ENCODE measurements at regions not wholly inside any gene's neighbourhood (a gene's known extent, or its start where the extent isn't known, plus 50 kb on each side); places are given as distances from the start of the nearest gene placed in this dataset.
"Not testable (repeated sequence)": the region's sequence is repeated elsewhere in the genome, so short reads cannot be mapped to it uniquely, and the experiment has no call there.

DNA sequence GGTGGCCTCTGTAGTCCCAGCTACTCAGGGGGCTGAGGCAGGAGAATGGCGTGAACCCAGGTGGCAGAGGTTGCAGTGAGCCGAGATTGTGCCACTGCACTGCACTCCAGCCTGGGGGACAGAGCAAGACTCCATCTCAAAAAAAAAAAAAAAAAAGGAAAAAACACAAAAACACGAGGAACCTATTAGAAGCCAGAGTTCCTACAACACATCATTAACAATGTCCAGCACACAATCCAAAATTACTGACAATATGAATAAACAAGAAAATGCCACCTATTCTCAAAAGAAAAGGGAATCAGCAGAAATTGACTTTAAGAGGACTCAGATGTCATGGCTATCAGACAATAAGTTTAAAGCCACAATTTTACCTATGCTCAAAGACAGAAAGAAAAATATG, 57.3 kb upstream of the HS3ST3A1 start:
- POLR2A ChIA-PET, H3K4me1 Mint-ChIP-seq, H3K27ac Mint-ChIP-seq, DNase-seq, H3K4me3 Mint-ChIP-seq, ATAC-seq, H3K36me3 Mint-ChIP-seq: not testable (repeated sequence)
- Mint-ChIP-seq H3K9me3 (peaks cover 0 to 14% (median 2%) of the 10 kb centered on the region in 9 donors), H3K27me3 (peaks cover 4 to 31% (median 7%) of the 10 kb centered on the region in 5 donors)

DNA sequence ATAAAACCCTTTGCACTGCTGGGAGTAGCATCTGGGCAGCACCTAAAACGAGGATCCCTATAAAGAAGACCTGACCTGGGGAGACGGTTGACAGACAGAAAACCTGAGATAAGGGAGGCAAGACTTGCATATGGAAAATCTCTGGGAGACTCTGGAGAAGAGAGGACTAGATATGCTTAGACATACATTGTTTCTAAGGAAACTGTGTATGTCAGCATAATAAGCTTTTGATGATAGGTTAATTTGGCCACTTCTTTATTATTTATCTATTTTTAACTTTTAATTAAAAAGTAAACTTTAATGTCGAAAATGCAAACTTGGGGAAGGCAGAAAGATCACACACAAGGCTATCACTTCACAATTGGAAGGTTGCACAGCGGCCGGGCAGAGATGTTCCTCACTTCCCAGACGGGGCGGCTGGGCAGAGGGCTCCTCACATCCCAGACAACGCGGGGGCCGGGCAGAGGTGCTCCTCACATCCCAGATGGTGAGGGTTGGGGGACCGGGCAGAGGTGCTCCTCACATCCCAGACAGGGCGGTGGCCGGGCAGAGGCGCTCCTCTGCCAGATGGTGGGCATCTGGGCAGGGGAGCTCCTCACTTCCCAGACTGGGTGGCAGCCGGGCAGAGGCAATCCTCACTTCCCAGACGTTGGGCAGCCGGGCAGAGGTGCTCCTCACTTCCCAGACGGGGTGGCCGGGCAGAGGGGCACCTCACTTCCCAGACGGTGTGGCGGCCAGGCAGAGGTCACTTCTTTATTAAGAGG, 64.3 kb upstream of the HS3ST3A1 start:
- POLR2A ChIA-PET, result no interaction called here
- Mint-ChIP-seq H3K9me3 (peaks cover 11 to 35% (median 25%) of the 10 kb centered on the region in 9 donors), H3K36me3 (peaks cover 0 to 31% (median 15%) of the 10 kb centered on the region in 3 donors), H3K4me1 (no peaks in the 10 kb centered on the region), H3K27ac (peak overlapping the region in 1 of 10 donors; percentile 37), H3K27me3 (peaks cover 5 to 24% (median 11%) of the 10 kb centered on the region in 5 donors), H3K4me3 (no peak overlapping the region)
- DNase-seq (no peak), ATAC-seq (no peak)

DNA sequence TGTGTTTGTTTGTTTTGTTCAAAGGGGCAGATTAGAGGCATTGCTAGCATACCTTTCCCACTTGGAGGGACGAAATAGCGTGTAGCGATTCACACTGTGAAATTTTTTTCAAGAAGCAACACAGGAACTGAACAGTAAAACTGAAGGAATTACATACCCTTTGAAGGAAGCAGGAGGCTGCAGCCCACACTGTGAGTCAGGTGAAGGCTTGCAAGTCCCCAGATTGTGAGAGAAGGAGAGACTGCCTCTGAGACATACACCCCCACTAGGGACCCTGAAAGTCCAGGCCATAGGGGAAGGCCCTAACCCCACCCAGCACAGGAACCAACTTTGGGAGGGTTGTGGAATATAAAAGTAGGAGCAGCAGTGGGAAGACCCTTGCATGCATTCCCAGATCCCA, 69.6 kb upstream of the HS3ST3A1 start:
- no peaks in the 10 kb centered on the region for H3K4me1 Mint-ChIP-seq
- H3K27me3 Mint-ChIP-seq, result peaks cover 13 to 47% (median 16%) of the 10 kb centered on the region in 5 donors
- no peak for DNase-seq
- POLR2A ChIA-PET, result no interaction called here
- no peak overlapping the region for H3K4me3 Mint-ChIP-seq
- no peak for ATAC-seq
- peaks cover 0 to 26% (median 18%) of the 10 kb centered on the region in 3 donors for H3K36me3 Mint-ChIP-seq
- peaks cover 14 to 39% (median 25%) of the 10 kb centered on the region in 9 donors for H3K9me3 Mint-ChIP-seq
- H3K27ac Mint-ChIP-seq, result no peak overlapping the region

DNA sequence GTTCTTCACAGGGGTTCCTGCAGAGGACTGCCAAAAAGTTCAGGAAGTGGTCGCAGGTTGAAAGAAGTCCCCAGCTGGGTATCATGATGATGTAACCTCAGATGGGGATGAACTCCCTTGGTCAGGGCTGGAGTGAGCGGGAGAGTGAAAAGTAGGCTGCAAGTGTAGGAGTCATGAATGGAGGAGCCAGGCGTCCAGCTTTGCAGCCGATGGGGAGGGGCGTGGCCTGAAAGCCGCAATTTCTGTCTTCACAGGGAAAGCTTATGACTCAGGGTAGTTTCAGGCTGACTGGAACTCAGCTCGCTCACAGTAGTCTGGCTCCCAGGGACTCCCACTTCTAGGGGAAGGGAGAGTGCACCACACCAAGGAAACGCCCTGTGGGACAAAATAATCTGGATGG, 70.0 kb upstream of the HS3ST3A1 start:
- Mint-ChIP-seq H3K4me3 (no peak overlapping the region), H3K4me1 (no peaks in the 10 kb centered on the region)

DNA sequence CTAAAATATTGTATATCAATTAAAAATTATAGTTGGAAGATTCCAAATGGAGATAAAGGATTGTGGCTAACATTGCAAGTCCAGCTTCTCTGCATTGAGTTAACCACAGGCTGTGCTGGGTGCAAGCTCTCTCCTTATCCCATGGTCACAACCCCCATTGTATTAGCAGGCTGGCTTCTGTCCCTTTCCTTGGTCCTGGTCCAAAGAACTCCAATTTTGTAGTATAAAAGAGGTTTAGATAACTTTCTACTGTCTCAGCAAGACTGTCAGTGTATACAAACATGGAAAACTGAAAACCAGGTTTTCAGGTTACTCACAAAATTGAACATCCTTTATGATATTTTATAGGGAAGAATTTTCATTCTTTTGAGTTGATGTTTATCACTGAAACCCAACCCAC, 76.6 kb upstream of the HS3ST3A1 start:
- Mint-ChIP-seq H3K4me1 (no peaks in the 10 kb centered on the region), H3K36me3 (no peaks in the 10 kb centered on the region), H3K27me3 (peaks cover 1 to 13% (median 8%) of the 10 kb centered on the region in 5 donors), H3K4me3 (no peak overlapping the region), H3K27ac (no peak overlapping the region), H3K9me3 (peaks cover 0 to 4% (median 0%) of the 10 kb centered on the region in 9 donors)
- POLR2A ChIA-PET, result no interaction called here
- ATAC-seq (no peak), DNase-seq (no peak)

More for the DNA sequence above, 70.0 kb upstream of the HS3ST3A1 start:
- ATAC-seq (no peak), DNase-seq (no peak)
- H3K9me3 Mint-ChIP-seq, result peaks cover 14 to 39% (median 25%) of the 10 kb centered on the region in 9 donors
- no peak overlapping the region for H3K27ac Mint-ChIP-seq
- peaks cover 0 to 26% (median 18%) of the 10 kb centered on the region in 3 donors for H3K36me3 Mint-ChIP-seq
- POLR2A ChIA-PET, result no interaction called here
- H3K27me3 Mint-ChIP-seq, result peaks cover 13 to 47% (median 16%) of the 10 kb centered on the region in 5 donors

DNA sequence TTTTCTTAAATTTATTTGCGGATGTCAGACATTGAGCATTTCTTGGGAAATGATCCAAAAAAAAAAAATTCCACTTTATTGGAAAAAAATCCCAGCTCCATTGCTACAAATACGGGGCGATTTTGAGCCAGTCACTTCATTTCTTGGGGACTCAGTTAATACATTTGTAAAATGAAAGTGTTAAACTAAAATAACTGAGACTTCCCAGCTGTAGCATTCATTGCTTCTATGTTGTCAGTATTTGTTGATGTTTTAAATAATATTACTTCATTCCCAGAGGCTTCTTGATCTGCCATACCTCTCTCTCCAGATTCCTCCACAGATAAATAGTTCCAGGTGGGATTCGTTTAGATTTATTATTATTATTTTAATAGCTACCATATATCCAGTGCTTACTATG, 77.1 kb upstream of the HS3ST3A1 start:
- POLR2A ChIA-PET, result no interaction called here
- Mint-ChIP-seq H3K27me3 (peaks cover 1 to 10% (median 4%) of the 10 kb centered on the region in 5 donors), H3K9me3 (peaks cover 0 to 4% (median 0%) of the 10 kb centered on the region in 9 donors)

DNA sequence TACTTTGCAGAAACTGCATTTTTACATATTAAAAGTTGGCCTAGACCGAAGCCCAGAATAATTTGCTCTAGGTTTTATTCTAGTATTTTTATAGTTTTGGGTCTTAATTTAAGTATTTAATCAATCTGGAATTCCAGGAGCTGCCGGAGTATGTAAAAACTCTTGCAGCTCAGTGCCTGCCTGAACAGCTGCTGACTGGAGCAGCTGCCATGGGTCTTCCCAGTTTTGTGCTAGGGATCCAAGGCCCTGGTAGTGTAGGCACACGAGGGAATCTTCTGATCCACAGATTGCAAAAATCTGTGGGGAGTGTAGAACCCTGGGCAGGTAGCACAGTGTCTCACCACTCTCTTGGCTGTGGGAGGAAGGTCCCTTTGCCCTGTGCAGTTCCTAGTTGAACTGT, 87.0 kb upstream of the HS3ST3A1 start:
- H3K9me3 Mint-ChIP-seq, result peaks cover 0 to 26% (median 4%) of the 10 kb centered on the region in 9 donors
- POLR2A ChIA-PET, result no interaction called here
- H3K36me3 Mint-ChIP-seq, result peaks cover 0 to 5% (median 0%) of the 10 kb centered on the region in 3 donors
- ATAC-seq (no peak), DNase-seq (no peak)
- no peak overlapping the region for H3K4me3 Mint-ChIP-seq
- H3K27me3 Mint-ChIP-seq, result peaks cover 3 to 19% (median 11%) of the 10 kb centered on the region in 5 donors
- H3K27ac Mint-ChIP-seq, result no peak overlapping the region
- H3K4me1 Mint-ChIP-seq, result no peaks in the 10 kb centered on the region

More for the DNA sequence above, 77.1 kb upstream of the HS3ST3A1 start:
- H3K4me3 Mint-ChIP-seq, result no peak overlapping the region
- no peak for ATAC-seq
- DNase-seq, result no peak
- no peaks in the 10 kb centered on the region for H3K36me3 Mint-ChIP-seq
- no peaks in the 10 kb centered on the region for H3K4me1 Mint-ChIP-seq
- no peak overlapping the region for H3K27ac Mint-ChIP-seq

DNA sequence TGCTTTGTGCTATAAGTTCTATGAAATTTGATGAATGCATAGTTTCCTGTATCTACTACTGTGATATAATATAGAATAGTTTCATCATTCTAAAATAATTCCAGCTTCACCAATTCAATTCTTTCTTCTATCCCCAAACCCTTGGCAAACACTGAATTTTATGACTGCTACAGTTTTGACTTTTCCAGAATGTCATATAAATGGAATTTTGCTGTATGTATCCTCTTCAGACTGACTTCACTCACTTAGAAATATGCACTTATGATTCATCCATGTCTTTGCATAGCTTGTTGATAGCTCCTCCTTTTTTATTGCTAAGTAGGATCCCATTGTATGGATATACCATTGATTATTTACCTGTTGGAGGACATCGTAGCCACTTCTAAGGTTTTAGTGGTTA, 89.1 kb upstream of the HS3ST3A1 start:
- Mint-ChIP-seq H3K27me3 (peaks cover 5 to 19% (median 12%) of the 10 kb centered on the region in 5 donors), H3K4me1 (no peaks in the 10 kb centered on the region), H3K36me3 (peaks cover 0 to 5% (median 0%) of the 10 kb centered on the region in 3 donors), H3K9me3 (peaks cover 0 to 24% (median 5%) of the 10 kb centered on the region in 9 donors), H3K4me3 (no peak overlapping the region), H3K27ac (no peak overlapping the region)
- DNase-seq (no peak), ATAC-seq (no peak)
- POLR2A ChIA-PET, result no interaction called here

DNA sequence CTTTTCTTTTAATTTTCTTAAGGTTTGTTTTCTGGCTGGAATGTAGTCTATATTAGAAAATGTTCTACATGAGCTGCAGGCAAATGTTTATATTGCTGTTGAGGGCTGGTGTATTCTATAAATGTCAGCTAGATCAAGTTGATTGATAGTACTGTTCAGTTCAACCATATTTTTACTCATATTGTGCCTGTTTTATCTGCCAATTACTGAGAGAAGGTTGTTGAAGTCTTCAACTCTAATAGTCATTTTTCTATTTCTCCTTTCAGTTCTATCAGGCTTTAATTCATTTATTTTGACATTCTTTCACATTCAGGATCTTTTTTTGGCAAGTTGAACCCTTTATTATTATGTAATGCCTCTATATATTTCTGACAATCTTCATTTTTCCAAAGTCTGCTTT, 93.2 kb upstream of the HS3ST3A1 start:
- ATAC-seq, result no peak

DNA sequence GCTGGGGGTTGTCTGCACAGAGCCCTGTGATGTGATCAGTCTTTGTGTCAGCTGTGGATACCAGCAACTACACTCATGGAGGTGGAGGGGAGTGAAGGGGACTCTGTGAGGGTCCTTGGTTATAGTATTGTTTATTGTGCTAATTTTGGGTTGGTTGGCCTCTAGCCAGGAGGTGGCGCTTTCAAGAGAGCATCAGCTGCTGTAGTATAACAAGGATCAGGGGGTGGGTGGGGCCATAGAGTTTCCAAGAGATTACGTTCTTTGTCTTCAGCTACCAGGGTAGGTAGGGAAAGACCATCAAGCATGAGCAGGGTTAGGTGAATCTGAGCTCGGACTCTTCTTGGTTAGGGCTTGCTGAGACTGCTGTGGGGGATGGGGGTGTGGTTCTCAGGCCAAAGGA, 97.1 kb upstream of the HS3ST3A1 start:
- no peak for ATAC-seq
- Mint-ChIP-seq H3K27me3 (peaks cover 4 to 46% (median 19%) of the 10 kb centered on the region in 5 donors), H3K9me3 (peaks cover 0 to 34% (median 18%) of the 10 kb centered on the region in 9 donors), H3K36me3 (peaks cover 0 to 20% (median 1%) of the 10 kb centered on the region in 3 donors), H3K4me3 (no peak overlapping the region), H3K27ac (no peak overlapping the region), H3K4me1 (peaks cover 0 to 9% (median 6%) of the 10 kb centered on the region in 4 donors)
- DNase-seq, result no peak
- POLR2A ChIA-PET, result no interaction called here

More for the DNA sequence above, 93.2 kb upstream of the HS3ST3A1 start:
- no peak for DNase-seq
- peaks cover 7 to 39% (median 17%) of the 10 kb centered on the region in 5 donors for H3K27me3 Mint-ChIP-seq
- H3K4me3 Mint-ChIP-seq, result no peak overlapping the region
- H3K27ac Mint-ChIP-seq, result no peak overlapping the region
- no peaks in the 10 kb centered on the region for H3K4me1 Mint-ChIP-seq
- peaks cover 0 to 42% (median 17%) of the 10 kb centered on the region in 9 donors for H3K9me3 Mint-ChIP-seq
- peaks cover 0 to 20% (median 1%) of the 10 kb centered on the region in 3 donors for H3K36me3 Mint-ChIP-seq
- POLR2A ChIA-PET, result no interaction called here

DNA sequence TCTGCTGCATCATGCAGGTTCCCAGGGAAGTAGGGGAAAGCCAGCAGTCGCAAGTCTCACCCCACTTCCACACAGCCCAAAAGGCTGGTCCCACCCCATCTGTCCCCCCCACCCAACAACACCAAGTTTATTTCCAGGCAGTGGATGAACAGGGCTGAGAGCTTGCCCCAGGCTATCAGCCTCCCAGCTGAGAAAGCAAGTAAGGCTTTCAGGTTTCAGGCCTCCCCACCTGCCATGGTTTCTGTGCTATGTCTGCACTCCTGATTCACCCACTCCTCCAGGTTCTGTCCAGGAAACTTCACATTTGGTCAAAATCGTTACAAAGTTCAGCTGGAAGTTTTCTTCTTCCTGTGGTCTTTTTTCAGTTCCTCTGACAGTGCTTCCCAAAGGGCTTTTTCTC, 97.5 kb upstream of the HS3ST3A1 start:
- ATAC-seq (no peak), DNase-seq (no peak)
- H3K4me3 Mint-ChIP-seq, result no peak overlapping the region
- H3K27ac Mint-ChIP-seq, result no peak overlapping the region
- peaks cover 0 to 20% (median 1%) of the 10 kb centered on the region in 3 donors for H3K36me3 Mint-ChIP-seq
- POLR2A ChIA-PET, result no interaction called here
- H3K9me3 Mint-ChIP-seq, result peaks cover 0 to 30% (median 17%) of the 10 kb centered on the region in 9 donors
- H3K4me1 Mint-ChIP-seq, result peaks cover 0 to 11% (median 6%) of the 10 kb centered on the region in 4 donors
- peaks cover 4 to 46% (median 18%) of the 10 kb centered on the region in 5 donors for H3K27me3 Mint-ChIP-seq

DNA sequence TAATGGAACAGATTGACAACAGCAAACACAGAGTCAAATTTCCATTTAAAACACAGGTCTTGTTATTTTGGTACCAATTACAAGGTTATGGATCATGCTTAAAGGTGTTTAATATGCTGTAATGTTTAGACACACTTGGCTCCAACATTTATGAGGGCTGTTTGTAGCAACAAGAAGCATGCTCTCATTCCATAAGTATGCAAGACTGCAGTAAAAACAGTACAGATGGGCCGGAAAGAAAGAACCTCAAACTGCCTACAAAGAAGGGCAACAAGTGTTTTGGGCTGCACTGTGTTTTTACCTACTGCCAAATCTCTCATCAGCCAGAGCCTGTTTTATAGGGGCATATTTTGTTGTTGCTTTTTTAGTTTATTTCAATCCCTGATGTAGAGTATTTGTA, 100.5 kb upstream of the HS3ST3A1 start:
- peaks cover 6 to 46% (median 16%) of the 10 kb centered on the region in 5 donors for H3K27me3 Mint-ChIP-seq
- DNase-seq (no peak), ATAC-seq (no peak)
- H3K4me3 Mint-ChIP-seq, result no peak overlapping the region
- peaks cover 0 to 11% (median 7%) of the 10 kb centered on the region in 4 donors for H3K4me1 Mint-ChIP-seq
- POLR2A ChIA-PET, result no interaction called here
- H3K36me3 Mint-ChIP-seq, result peaks cover 0 to 14% (median 1%) of the 10 kb centered on the region in 3 donors
- no peak overlapping the region for H3K27ac Mint-ChIP-seq
- H3K9me3 Mint-ChIP-seq, result peaks cover 0 to 22% (median 13%) of the 10 kb centered on the region in 9 donors

DNA sequence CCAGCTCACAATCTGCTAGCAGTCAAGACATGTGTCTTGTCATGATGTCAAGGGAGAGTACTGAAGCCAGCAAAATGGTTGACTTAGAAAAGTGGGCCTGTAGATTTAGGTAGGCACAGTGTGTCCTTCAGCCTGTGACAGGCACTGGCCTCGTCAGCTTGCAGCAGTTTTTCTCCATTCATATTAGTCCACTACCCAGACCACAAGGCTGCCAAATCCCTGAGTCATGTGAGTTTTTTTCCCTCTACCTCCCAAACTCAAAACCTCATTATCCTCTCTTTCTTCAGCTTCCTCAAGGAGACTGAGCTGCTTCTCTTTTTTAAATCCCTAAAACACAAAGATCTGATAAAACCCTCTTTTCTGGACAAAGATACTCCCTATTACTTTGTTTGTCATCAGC, 102.6 kb upstream of the HS3ST3A1 start:
- Mint-ChIP-seq H3K27ac (no peak overlapping the region), H3K36me3 (peaks cover 0 to 1% (median 0%) of the 10 kb centered on the region in 3 donors), H3K27me3 (peaks cover 6 to 33% (median 9%) of the 10 kb centered on the region in 5 donors), H3K4me1 (peaks cover 0 to 11% (median 7%) of the 10 kb centered on the region in 4 donors), H3K4me3 (no peak overlapping the region), H3K9me3 (peaks cover 0 to 8% (median 5%) of the 10 kb centered on the region in 9 donors)
- POLR2A ChIA-PET, result no interaction called here
- DNase-seq, result no peak
- no peak for ATAC-seq

Data from naive thymus-derived CD8-positive, alpha-beta T cell (primary cell).